A549 (cell line): ENCODE measurements at regions not wholly inside any gene's neighbourhood (a gene's known extent, or its start where the extent isn't known, plus 50 kb on each side); places are given as distances from the start of the nearest gene placed in this dataset.
"Not testable (repeated sequence)": the region's sequence is repeated elsewhere in the genome, so short reads cannot be mapped to it uniquely, and the experiment has no call there.

Experiments used
- CTCF ChIP-seq: fragments of >200 bp; sonication (Bioruptor Twin); formaldehyde crosslinking; IDR thresholded peaks from 3 replicates; pipeline ENCODE4 v1.5.1; 2016
- EP300 ChIP-seq, 2 experiments: fragments of >200 bp; sonication (Bioruptor Twin); formaldehyde crosslinking; IDR thresholded peaks; 2 replicates in 1 of 2; 3 replicates in 1 of 2; pipeline ENCODE4 v1.6.1; 2016 to 2017
- HOXA7 ChIP-seq: fragments of 250-450 bp; sonication (Bioruptor Pico); IDR thresholded peaks from 2 replicates; pipeline ENCODE4 v1.5.0; 2020; ENCODE audit warnings: mild to moderate bottlenecking, moderate library complexity
- JUNB ChIP-seq: fragments of >200 bp; sonication (Bioruptor Twin); formaldehyde crosslinking; IDR thresholded peaks from 2 replicates; pipeline ENCODE4 v1.6.1; 2016
- KDM5A ChIP-seq: fragments of 200-600 bp; sonication (generic); IDR thresholded peaks from 2 replicates; pipeline ENCODE4 v1.6.1; 2016; ENCODE audit warnings: antibody characterized with exemption, mild to moderate bottlenecking
- NFE2L2 ChIP-seq: fragments of 150-350 bp; conservative IDR thresholded peaks from 2 replicates; pipeline ENCODE4 v1.6.1; 2014; ENCODE audit warnings: low read length
- PHF8 ChIP-seq: fragments of 200-600 bp; sonication (generic); IDR thresholded peaks from 2 replicates; pipeline ENCODE4 v1.6.1; 2016; ENCODE audit warnings: low read depth, mild to moderate bottlenecking, antibody characterized with exemption, moderate library complexity, borderline replicate concordance
- POLR2A ChIP-seq: IDR thresholded peaks from 2 replicates; pipeline ENCODE4 v1.6.1; 2012; ENCODE audit warnings: mild to moderate bottlenecking, low read length
- RAD21 ChIP-seq, 2 experiments: fragments of >200 bp in 1 of 2; sonication (Bioruptor Twin) in 1 of 2; formaldehyde crosslinking in 1 of 2; IDR thresholded peaks in 1 of 2; conservative IDR thresholded peaks in 1 of 2; 2 replicates in 1 of 2; 3 replicates in 1 of 2; pipeline ENCODE4 v1.6.1; 2012 to 2018; ENCODE audit warnings: inconsistent platforms in 1 of 2
- RCOR1 ChIP-seq: fragments of 150-350 bp; IDR thresholded peaks from 2 replicates; pipeline ENCODE4 v1.6.1; 2014; ENCODE audit warnings: antibody characterized with exemption, low read length, low read depth
- RFX5 ChIP-seq: fragments of 450-650 bp; IDR thresholded peaks from 2 replicates; pipeline ENCODE4 v1.7.1; 2014; ENCODE audit warnings: antibody characterized with exemption, mild to moderate bottlenecking, moderate library complexity
- SMC3 ChIP-seq: fragments of >200 bp; sonication (Bioruptor Twin); formaldehyde crosslinking; IDR thresholded peaks from 3 replicates; pipeline ENCODE4 v1.6.1; 2018; ENCODE audit warnings: inconsistent platforms
- TP53 ChIP-seq: fragments of 250-450 bp; sonication (Bioruptor Pico); IDR thresholded peaks from 2 replicates; pipeline ENCODE4 v1.5.0; 2021; ENCODE audit warnings: mild to moderate bottlenecking, moderate library complexity
- TF ChIP-seq, protein P1 (sequence below): fragments of 200-600 bp; sonication (generic); IDR thresholded peaks from 2 replicates; pipeline ENCODE4 v1.6.1; 2016; ENCODE audit warnings: antibody characterized with exemption, mild to moderate bottlenecking, moderate library complexity

GRCh38 chr4:115452229-115452628 lies 338.8 kb upstream of the NDST4 start:
- not testable (repeated sequence) for TF ChIP-seq CTCF; RCOR1; RAD21 (conservative IDR thresholded peaks at IDR 0.05 in 1 of 2, IDR thresholded peaks at IDR 0.05 in 1 of 2); NFE2L2; SMC3; TP53 (CRISPR knock-in tag); JUNB; HOXA7; RFX5; PHF8; EP300 (IDR thresholded peaks at IDR 0.05); KDM5A; POLR2A
- TF ChIP-seq, protein P1, sequence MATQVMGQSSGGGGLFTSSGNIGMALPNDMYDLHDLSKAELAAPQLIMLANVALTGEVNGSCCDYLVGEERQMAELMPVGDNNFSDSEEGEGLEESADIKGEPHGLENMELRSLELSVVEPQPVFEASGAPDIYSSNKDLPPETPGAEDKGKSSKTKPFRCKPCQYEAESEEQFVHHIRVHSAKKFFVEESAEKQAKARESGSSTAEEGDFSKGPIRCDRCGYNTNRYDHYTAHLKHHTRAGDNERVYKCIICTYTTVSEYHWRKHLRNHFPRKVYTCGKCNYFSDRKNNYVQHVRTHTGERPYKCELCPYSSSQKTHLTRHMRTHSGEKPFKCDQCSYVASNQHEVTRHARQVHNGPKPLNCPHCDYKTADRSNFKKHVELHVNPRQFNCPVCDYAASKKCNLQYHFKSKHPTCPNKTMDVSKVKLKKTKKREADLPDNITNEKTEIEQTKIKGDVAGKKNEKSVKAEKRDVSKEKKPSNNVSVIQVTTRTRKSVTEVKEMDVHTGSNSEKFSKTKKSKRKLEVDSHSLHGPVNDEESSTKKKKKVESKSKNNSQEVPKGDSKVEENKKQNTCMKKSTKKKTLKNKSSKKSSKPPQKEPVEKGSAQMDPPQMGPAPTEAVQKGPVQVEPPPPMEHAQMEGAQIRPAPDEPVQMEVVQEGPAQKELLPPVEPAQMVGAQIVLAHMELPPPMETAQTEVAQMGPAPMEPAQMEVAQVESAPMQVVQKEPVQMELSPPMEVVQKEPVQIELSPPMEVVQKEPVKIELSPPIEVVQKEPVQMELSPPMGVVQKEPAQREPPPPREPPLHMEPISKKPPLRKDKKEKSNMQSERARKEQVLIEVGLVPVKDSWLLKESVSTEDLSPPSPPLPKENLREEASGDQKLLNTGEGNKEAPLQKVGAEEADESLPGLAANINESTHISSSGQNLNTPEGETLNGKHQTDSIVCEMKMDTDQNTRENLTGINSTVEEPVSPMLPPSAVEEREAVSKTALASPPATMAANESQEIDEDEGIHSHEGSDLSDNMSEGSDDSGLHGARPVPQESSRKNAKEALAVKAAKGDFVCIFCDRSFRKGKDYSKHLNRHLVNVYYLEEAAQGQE: not testable (repeated sequence)
